Trophoblast cell (in vitro differentiated cells and primary cell): ENCODE measurements at regions not wholly inside any gene's neighbourhood (a gene's known extent, or its start where the extent isn't known, plus 50 kb on each side); places are given as distances from the start of the nearest gene placed in this dataset.

Source experiments
- DNase-seq, 2 donors: peaks; one replicate each; pipeline ENCODE4 v3.0.0-alpha.2; 2016
- H2AFZ ChIP-seq: 2 replicates; pipeline ENCODE4 v1.6.1; 2013; ENCODE audit warnings: low read length, moderate library complexity, mild to moderate bottlenecking; ENCODE audit not compliant: insufficient read depth, poor library complexity
- H2AK5ac ChIP-seq: 2 replicates; pipeline ENCODE4 v1.6.1; 2013; ENCODE audit warnings: mild to moderate bottlenecking, low read length
- H2BK120ac ChIP-seq: 2 replicates; pipeline ENCODE4 v1.6.1; 2013; ENCODE audit warnings: low read length, mild to moderate bottlenecking, moderate library complexity; ENCODE audit not compliant: insufficient read depth, poor library complexity
- H2BK12ac ChIP-seq: 2 replicates; pipeline ENCODE4 v1.6.1; 2013; ENCODE audit warnings: mild to moderate bottlenecking, low read length, moderate library complexity
- H2BK5ac ChIP-seq: 2 replicates; pipeline ENCODE4 v1.6.1; 2013; ENCODE audit warnings: low read length, low read depth, moderate library complexity, mild to moderate bottlenecking; ENCODE audit not compliant: poor library complexity
- H3K14ac ChIP-seq: 2 replicates; pipeline ENCODE4 v1.6.1; 2013; ENCODE audit warnings: mild to moderate bottlenecking, low read length
- H3K18ac ChIP-seq: 2 replicates; pipeline ENCODE4 v1.6.1; 2013; ENCODE audit warnings: mild to moderate bottlenecking, low read length
- H3K23ac ChIP-seq: 2 replicates; pipeline ENCODE4 v1.6.1; 2013; ENCODE audit warnings: low read length
- H3K27ac ChIP-seq: 2 replicates; pipeline ENCODE4 v1.5.1; 2013; ENCODE audit warnings: low read depth, mild to moderate bottlenecking, inconsistent platforms, low read length, moderate library complexity
- H3K27me3 ChIP-seq: 2 replicates; pipeline ENCODE4 v1.6.1; 2013; ENCODE audit warnings: inconsistent platforms, mild to moderate bottlenecking, low read length, moderate library complexity; ENCODE audit not compliant: insufficient read depth
- H3K36me3 ChIP-seq, 2 experiments: 1 replicate in 1 of 2; 2 replicates in 1 of 2; pipeline ENCODE4 v1.6.1; 2013; ENCODE audit warnings: low read length in 2 of 2, mild to moderate bottlenecking in 2 of 2, moderate library complexity in 1 of 2; ENCODE audit not compliant: insufficient read depth in 2 of 2, control insufficient read depth in 1 of 2
- H3K4ac ChIP-seq: 2 replicates; pipeline ENCODE4 v1.6.1; 2013; ENCODE audit warnings: low read depth, mild to moderate bottlenecking, low read length, moderate library complexity
- H3K4me1 ChIP-seq, 2 experiments: 1 replicate in 1 of 2; 2 replicates in 1 of 2; pipeline ENCODE4 v1.6.1; 2013; ENCODE audit warnings: low read length in 2 of 2, mild to moderate bottlenecking in 2 of 2, moderate library complexity in 1 of 2; ENCODE audit not compliant: insufficient read depth in 2 of 2, control insufficient read depth in 1 of 2
- H3K4me2 ChIP-seq: 2 replicates; pipeline ENCODE4 v1.6.1; 2013; ENCODE audit warnings: inconsistent platforms, mild to moderate bottlenecking, low read length, moderate library complexity
- H3K4me3 ChIP-seq: 2 replicates; pipeline ENCODE4 v1.5.1; 2013; ENCODE audit warnings: mild to moderate bottlenecking, low read depth, low read length, inconsistent platforms
- H3K79me1 ChIP-seq: one replicate; pipeline ENCODE4 v1.6.1; 2013; ENCODE audit warnings: low read length
- H3K79me2 ChIP-seq: 2 replicates; pipeline ENCODE4 v1.6.1; 2013; ENCODE audit warnings: low read length, mild to moderate bottlenecking; ENCODE audit not compliant: control insufficient read depth, insufficient read depth, poor library complexity
- H3K9ac ChIP-seq: 2 replicates; pipeline ENCODE4 v1.6.1; 2013; ENCODE audit warnings: mild to moderate bottlenecking, low read length
- H3K9me3 ChIP-seq: 2 replicates; pipeline ENCODE4 v1.6.1; 2013; ENCODE audit warnings: low read depth, mild to moderate bottlenecking, control low read depth, inconsistent platforms, low read length; ENCODE audit not compliant: insufficient read depth
- H4K12ac ChIP-seq: 2 replicates; pipeline ENCODE4 v1.6.1; 2013; ENCODE audit warnings: low read depth, mild to moderate bottlenecking, low read length, moderate library complexity
- H4K8ac ChIP-seq: 2 replicates; pipeline ENCODE4 v1.6.1; 2013; ENCODE audit warnings: low read depth, mild to moderate bottlenecking, low read length, moderate library complexity
- H4K91ac ChIP-seq: one replicate; pipeline ENCODE4 v1.6.1; 2013; ENCODE audit warnings: low read depth, mild to moderate bottlenecking, low read length, moderate library complexity
- WGBS: extraction: QIAGEN DNeasy Blood & Tissue Kit; methylation state at CpG from one replicate; pipeline ENCODE4 v1.1.7; 2013; ENCODE audit warnings: missing lambda C conversion rate; ENCODE audit not compliant: insufficient read length, insufficient coverage; ENCODE audit errors: extremely low coverage; 5-methylcytosine and 5-hydroxymethylcytosine counted together

- no peak overlapping the region for H4K8ac ChIP-seq
- no peaks in the 10 kb centered on the region for H3K4me1 ChIP-seq
- no peak overlapping the region for H3K9ac ChIP-seq
- H3K4me2 ChIP-seq = no peak overlapping the region
- no peaks in the 10 kb centered on the region for H3K79me1 ChIP-seq
- no peaks in the 10 kb centered on the region for H3K79me2 ChIP-seq
- no peak overlapping the region for H2BK120ac ChIP-seq
- H3K9me3 ChIP-seq = no peaks in the 10 kb centered on the region
- H3K14ac ChIP-seq = no peak overlapping the region
- H3K4ac ChIP-seq = no peak overlapping the region
- H3K23ac ChIP-seq = no peak overlapping the region
- no peak overlapping the region for H3K18ac ChIP-seq
- H3K4me3 ChIP-seq = no peak overlapping the region
- no peak for DNase-seq
- no peak overlapping the region for H2AK5ac ChIP-seq
- H2BK12ac ChIP-seq = no peak overlapping the region
- no peak overlapping the region for H2BK5ac ChIP-seq
- no peak overlapping the region for H4K12ac ChIP-seq
- H2AFZ ChIP-seq = no peak overlapping the region
- no peaks in the 10 kb centered on the region for H3K27me3 ChIP-seq
- no CpG with 5 or more reads among the region's 3 CpGs for WGBS
- H4K91ac ChIP-seq = no peak overlapping the region
- H3K36me3 ChIP-seq = peaks cover 10 to 12% of the 10 kb centered on the region in 2 experiments
- no peak overlapping the region for H3K27ac ChIP-seq
Observed at GRCh38 chrY:7317571-7317970, 406.0 kb upstream of the AMELY start.

GRCh38 chrY:7310482-7311269 is 399.1 kb upstream of the AMELY start:
- no peak overlapping the region for H2BK12ac ChIP-seq
- WGBS = no CpG with 5 or more reads among the region's 6 CpGs
- no peak overlapping the region for H3K27ac ChIP-seq
- no peak overlapping the region for H4K12ac ChIP-seq
- no peak overlapping the region for H3K9ac ChIP-seq
- no peak overlapping the region for H3K4ac ChIP-seq
- no peaks in the 10 kb centered on the region for H3K79me1 ChIP-seq
- H3K4me3 ChIP-seq = no peak overlapping the region
- H3K23ac ChIP-seq = no peak overlapping the region
- H3K18ac ChIP-seq = no peak overlapping the region
- peak in 1 of 2 donors; percentile 10 for DNase-seq
- H3K14ac ChIP-seq = no peak overlapping the region
- no peaks in the 10 kb centered on the region for H3K4me1 ChIP-seq
- no peak overlapping the region for H2BK5ac ChIP-seq
- H2BK120ac ChIP-seq = no peak overlapping the region
- H3K36me3 ChIP-seq = peaks cover 14 to 15% of the 10 kb centered on the region in 2 experiments
- H4K8ac ChIP-seq = no peak overlapping the region
- H3K79me2 ChIP-seq = no peaks in the 10 kb centered on the region
- H2AK5ac ChIP-seq = no peak overlapping the region
- H3K27me3 ChIP-seq = no peaks in the 10 kb centered on the region
- H3K4me2 ChIP-seq = no peak overlapping the region
- H4K91ac ChIP-seq = no peak overlapping the region
- no peak overlapping the region for H2AFZ ChIP-seq
- H3K9me3 ChIP-seq = no peaks in the 10 kb centered on the region

GRCh38 chrY:7308816-7309215 is 397.3 kb upstream of the AMELY start:
- H3K4me2 ChIP-seq = no peak overlapping the region
- no peak overlapping the region for H2BK120ac ChIP-seq
- no peak overlapping the region for H3K18ac ChIP-seq
- no peak overlapping the region for H4K12ac ChIP-seq
- H2BK12ac ChIP-seq = no peak overlapping the region
- no peak overlapping the region for H3K4me3 ChIP-seq
- H4K91ac ChIP-seq = no peak overlapping the region
- H3K4ac ChIP-seq = no peak overlapping the region
- no peak overlapping the region for H4K8ac ChIP-seq
- no peak overlapping the region for H2AK5ac ChIP-seq
- H3K79me1 ChIP-seq = no peaks in the 10 kb centered on the region
- H3K4me1 ChIP-seq = no peaks in the 10 kb centered on the region
- H3K79me2 ChIP-seq = no peaks in the 10 kb centered on the region
- no peaks in the 10 kb centered on the region for H3K27me3 ChIP-seq
- no CpG with 5 or more reads among the region's 5 CpGs for WGBS
- no peak overlapping the region for H2BK5ac ChIP-seq
- H3K14ac ChIP-seq = no peak overlapping the region
- no peaks in the 10 kb centered on the region for H3K9me3 ChIP-seq
- no peak overlapping the region for H2AFZ ChIP-seq
- no peak for DNase-seq
- no peak overlapping the region for H3K9ac ChIP-seq
- H3K23ac ChIP-seq = no peak overlapping the region
- H3K27ac ChIP-seq = no peak overlapping the region
- peaks cover 25 to 27% of the 10 kb centered on the region in 2 experiments for H3K36me3 ChIP-seq

GRCh38 chrY:7302306-7302705 is 390.8 kb upstream of the AMELY start:
- no peak overlapping the region for H3K4me2 ChIP-seq
- WGBS = no CpG with 5 or more reads among the region's 3 CpGs

More at GRCh38 chrY:7302306-7302705, 390.8 kb upstream of the AMELY start:
- no peak overlapping the region for H4K8ac ChIP-seq
- H3K18ac ChIP-seq = no peak overlapping the region
- no peak overlapping the region for H3K23ac ChIP-seq
- H3K4me1 ChIP-seq = no peaks in the 10 kb centered on the region
- H3K4me3 ChIP-seq = no peak overlapping the region
- H2BK120ac ChIP-seq = no peak overlapping the region
- no peak overlapping the region for H2AFZ ChIP-seq
- H3K79me1 ChIP-seq = no peaks in the 10 kb centered on the region
- no peak overlapping the region for H3K4ac ChIP-seq
- H3K14ac ChIP-seq = no peak overlapping the region
- H3K36me3 ChIP-seq = peaks cover 16 to 18% of the 10 kb centered on the region in 2 experiments
- H3K27ac ChIP-seq = no peak overlapping the region
- H3K9me3 ChIP-seq = no peaks in the 10 kb centered on the region
- H2AK5ac ChIP-seq = no peak overlapping the region
- H3K27me3 ChIP-seq = no peaks in the 10 kb centered on the region
- no peak overlapping the region for H3K9ac ChIP-seq
- no peak for DNase-seq
- no peak overlapping the region for H2BK12ac ChIP-seq
- no peak overlapping the region for H4K91ac ChIP-seq
- H2BK5ac ChIP-seq = no peak overlapping the region
- H4K12ac ChIP-seq = no peak overlapping the region
- H3K79me2 ChIP-seq = no peaks in the 10 kb centered on the region
